ENCODE measurements at regions not wholly inside any gene's neighbourhood (a gene's known extent, or its start where the extent isn't known, plus 50 kb on each side); places are given as distances from the start of the nearest gene placed in this dataset.

- no peak overlapping the region for H4K8ac ChIP-seq (ENCODE audit: low read depth in 2 of 2, low read length in 2 of 2)
- H3K23ac ChIP-seq (ENCODE audit: low read depth, low read length), result no peak overlapping the region
- H3K4me2 ChIP-seq (ENCODE audit: low read depth, low read length), result no peak overlapping the region
- no peak overlapping the region for H3K4ac ChIP-seq (ENCODE audit: low read depth, low read length)
- H3K9ac ChIP-seq (ENCODE audit: low read depth, low read length), result no peak overlapping the region
- no peak overlapping the region for H2AFZ ChIP-seq (replicated peaks; ENCODE audit: low read length, poor library complexity)
- H2BK20ac ChIP-seq (ENCODE audit: low read depth, low read length), result no peak overlapping the region
- DNase-seq (no peak), ATAC-seq (ENCODE audit: low read depth) (no peak)
- peaks cover 6% of the 10 kb centered on the region for H3K9me3 ChIP-seq (ENCODE audit: control insufficient read depth, insufficient read depth, low read length)
- H3K27ac ChIP-seq (ENCODE audit: insufficient read depth, low read length), result no peak overlapping the region
- no peak overlapping the region for H3K56ac ChIP-seq (ENCODE audit: extremely low read depth, insufficient read depth, low read length)
- no peak overlapping the region for H2AK9ac ChIP-seq (replicated peaks; ENCODE audit: low read depth, low read length, poor library complexity)
- dilution Hi-C loops (cut with HindIII; ENCODE audit: low sequenced_read_pairs, unreplicated experiment), result no loop called here
- no peak overlapping the region for H2AK5ac ChIP-seq (ENCODE audit: low read depth, low read length)
- POLR2A ChIA-PET (ENCODE audit: unreplicated experiment), result no interaction called here
- in situ Hi-C loops (cut with MboI; ENCODE audit: low sequenced_read_pairs), result no loop called here
- intact Hi-C loops (cut with micrococcal nuclease), result no loop called here
- H3K79me1 ChIP-seq (ENCODE audit: low read depth in 1 of 2, low read length in 2 of 2), result no peaks in the 10 kb centered on the region
- H2BK120ac ChIP-seq (ENCODE audit: low read depth, low read length), result no peak overlapping the region
- no peaks in the 10 kb centered on the region; the same call in 1 of the 2 replicates for H3K4me1 ChIP-seq (ENCODE audit: control insufficient read depth, insufficient read depth, low read length)
- H3K14ac ChIP-seq (replicated peaks; ENCODE audit: low read depth, low read length), result no peak overlapping the region
- CTCF ChIA-PET, result no interaction called here
- no peaks in the 10 kb centered on the region for H3K36me3 ChIP-seq (ENCODE audit: control insufficient read depth, insufficient read depth, low read length)
- H4K20me1 ChIP-seq (ENCODE audit: insufficient read depth, low read length), result no peaks in the 10 kb centered on the region
- H3K18ac ChIP-seq (ENCODE audit: low read depth, low read length), result no peak overlapping the region
- no TSS peak for BruUV-seq (replicated peaks)
- TF ChIP-seq FOS (IDR thresholded peaks at IDR 0.05; ENCODE audit: low read depth, low read length) (no peak), MXI1 (IDR thresholded peaks at IDR 0.05; ENCODE audit: borderline replicate concordance, low read depth, low read length) (no peak), CTCF (conservative IDR thresholded peaks at IDR 0.05; ENCODE audit: low read depth, low read length) (no peak), RCOR1 (IDR thresholded peaks at IDR 0.05; ENCODE audit: insufficient replicate concordance, low read length) (no peak), NFE2L2 (IDR thresholded peaks at IDR 0.05; ENCODE audit: low read depth, low read length) (no peak), ELK1 (IDR thresholded peaks at IDR 0.05; ENCODE audit: borderline replicate concordance, low read depth, low read length) (no peak), MAFK (IDR thresholded peaks at IDR 0.05; ENCODE audit: low read depth, low read length) (no peak), RFX5 (IDR thresholded peaks at IDR 0.05; ENCODE audit: low read depth, low read length) (no peak), USF2 (IDR thresholded peaks at IDR 0.05; ENCODE audit: low read depth, low read length) (no peak), CEBPB (IDR thresholded peaks at IDR 0.05; ENCODE audit: low read depth, low read length) (no peak), POLR2A (IDR thresholded peaks at IDR 0.05; ENCODE audit: low read depth, low read length) (no peak)
- H4K91ac ChIP-seq (ENCODE audit: insufficient read depth, low read depth, low read length), result no peak overlapping the region
- H4K5ac ChIP-seq (ENCODE audit: low read depth, low read length), result no peak overlapping the region
- H2BK15ac ChIP-seq (ENCODE audit: low read depth, low read length), result no peak overlapping the region
- H2BK5ac ChIP-seq (ENCODE audit: low read depth, low read length, poor library complexity, severe bottlenecking), result no peak overlapping the region
- H3K27me3 ChIP-seq (ENCODE audit: control insufficient read depth, insufficient read depth, low read length), result peaks cover 21% of the 10 kb centered on the region
- no peaks in the 10 kb centered on the region for H3K9me1 ChIP-seq (ENCODE audit: insufficient read depth, low read length)
- H3K4me3 ChIP-seq (ENCODE audit: insufficient read depth, low read depth, low read length), result no peak overlapping the region
- 60% methylated on average over 13 of the region's 34 CpGs; no CpG with 5 or more reads in 1 of the 2 experiments for whole genome bisulfite sequencing, 2 experiments (ENCODE audit: extremely low coverage in 2 of 2, insufficient read length in 1 of 2)
These were observed 117.0 kb downstream of the KCNRG start for GRCh38 chr13:50131920-50132903.
